ENCODE measurements at regions not wholly inside any gene's neighbourhood (a gene's known extent, or its start where the extent isn't known, plus 50 kb on each side); places are given as distances from the start of the nearest gene placed in this dataset.

- TF ChIP-seq, protein P1, sequence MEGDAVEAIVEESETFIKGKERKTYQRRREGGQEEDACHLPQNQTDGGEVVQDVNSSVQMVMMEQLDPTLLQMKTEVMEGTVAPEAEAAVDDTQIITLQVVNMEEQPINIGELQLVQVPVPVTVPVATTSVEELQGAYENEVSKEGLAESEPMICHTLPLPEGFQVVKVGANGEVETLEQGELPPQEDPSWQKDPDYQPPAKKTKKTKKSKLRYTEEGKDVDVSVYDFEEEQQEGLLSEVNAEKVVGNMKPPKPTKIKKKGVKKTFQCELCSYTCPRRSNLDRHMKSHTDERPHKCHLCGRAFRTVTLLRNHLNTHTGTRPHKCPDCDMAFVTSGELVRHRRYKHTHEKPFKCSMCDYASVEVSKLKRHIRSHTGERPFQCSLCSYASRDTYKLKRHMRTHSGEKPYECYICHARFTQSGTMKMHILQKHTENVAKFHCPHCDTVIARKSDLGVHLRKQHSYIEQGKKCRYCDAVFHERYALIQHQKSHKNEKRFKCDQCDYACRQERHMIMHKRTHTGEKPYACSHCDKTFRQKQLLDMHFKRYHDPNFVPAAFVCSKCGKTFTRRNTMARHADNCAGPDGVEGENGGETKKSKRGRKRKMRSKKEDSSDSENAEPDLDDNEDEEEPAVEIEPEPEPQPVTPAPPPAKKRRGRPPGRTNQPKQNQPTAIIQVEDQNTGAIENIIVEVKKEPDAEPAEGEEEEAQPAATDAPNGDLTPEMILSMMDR (IDR thresholded peaks at IDR 0.05), result no peak
- TF ChIP-seq POLR2A (IDR thresholded peaks at IDR 0.05), result no peak
Measured at GRCh38 chr1:38186566-38186965, 140.0 kb upstream of the POU3F1 start.
